GM19043 (cell line): ENCODE measurements at regions not wholly inside any gene's neighbourhood (a gene's known extent, or its start where the extent isn't known, plus 50 kb on each side); places are given as distances from the start of the nearest gene placed in this dataset.
"Not testable (repeated sequence)": the region's sequence is repeated elsewhere in the genome, so short reads cannot be mapped to it uniquely, and the experiment has no call there.

ENCODE experiments used
- ATAC-seq: cut with Tn5 transposase; IDR thresholded peaks from one replicate; pipeline ENCODE4 v1.9.1; 2021; ENCODE audit warnings: low read depth; ENCODE audit not compliant: unreplicated experiment

- not testable (repeated sequence) for ATAC-seq
These were observed 203.4 kb upstream of the WSB1 start for GRCh38 chr17:27090450-27091042.

- ATAC-seq: no peak
These were observed 202.8 kb upstream of the WSB1 start for GRCh38 chr17:27091043-27091497.

- ATAC-seq: not testable (repeated sequence)
These were observed 199.7 kb upstream of the WSB1 start for GRCh38 chr17:27094179-27094578.

GRCh38 chr17:27095821-27096220 lies 198.1 kb upstream of the WSB1 start:
- not testable (repeated sequence) for ATAC-seq

GRCh38 chr17:27099266-27099665 lies 194.6 kb upstream of the WSB1 start:
- ATAC-seq: not testable (repeated sequence)

GRCh38 chr17:27104605-27105221 lies 189.2 kb upstream of the WSB1 start:
- not testable (repeated sequence) for ATAC-seq

GRCh38 chr17:27105636-27106035 lies 188.3 kb upstream of the WSB1 start:
- ATAC-seq: no peak

GRCh38 chr17:27106347-27106981 lies 187.4 kb upstream of the WSB1 start:
- ATAC-seq: no peak

GRCh38 chr17:27106982-27107360 lies 186.9 kb upstream of the WSB1 start:
- no peak for ATAC-seq

GRCh38 chr17:27107386-27108328 lies 186.3 kb upstream of the WSB1 start:
- not testable (repeated sequence) for ATAC-seq

GRCh38 chr17:27109346-27109745 lies 184.6 kb upstream of the WSB1 start:
- no peak for ATAC-seq

- ATAC-seq: no peak
These were observed 140.9 kb upstream of the WSB1 start for GRCh38 chr17:27153005-27153404.

GRCh38 chr17:27155866-27156265 lies 138.0 kb upstream of the WSB1 start:
- no peak for ATAC-seq

GRCh38 chr17:27157297-27157696 lies 136.6 kb upstream of the WSB1 start:
- no peak for ATAC-seq

- no peak for ATAC-seq
These were observed 136.0 kb upstream of the WSB1 start for GRCh38 chr17:27157898-27158297.

GRCh38 chr17:27158382-27158781 lies 135.5 kb upstream of the WSB1 start:
- no peak for ATAC-seq

GRCh38 chr17:27180322-27180721 lies 113.6 kb upstream of the WSB1 start:
- ATAC-seq: no peak

GRCh38 chr17:27181379-27181925 lies 112.5 kb upstream of the WSB1 start:
- not testable (repeated sequence) for ATAC-seq

- no peak for ATAC-seq
These were observed 112.0 kb upstream of the WSB1 start for GRCh38 chr17:27181935-27182334.

GRCh38 chr17:27197505-27197904 lies 96.4 kb upstream of the WSB1 start:
- not testable (repeated sequence) for ATAC-seq

GRCh38 chr17:27199948-27200347 lies 94.0 kb upstream of the WSB1 start:
- no peak for ATAC-seq
